DOHH2 (cell line): ENCODE measurements at regions not wholly inside any gene's neighbourhood (a gene's known extent, or its start where the extent isn't known, plus 50 kb on each side); places are given as distances from the start of the nearest gene placed in this dataset.

Experiments used
- H3F3A ChIP-seq: fragments of 200-600 bp; sonication (generic), shearing (Covaris generic); 2 replicates; pipeline ENCODE4 v1.6.0; 2016; ENCODE audit warnings: antibody characterized with exemption, mild to moderate bottlenecking; ENCODE audit not compliant: control insufficient read depth, insufficient read depth
- H3K27ac ChIP-seq: fragments of 200-600 bp; sonication (generic); 2 replicates; pipeline ENCODE4 v1.5.1; 2014; ENCODE audit warnings: low read depth, mild to moderate bottlenecking, low read length, moderate library complexity
- H3K27me3 ChIP-seq: fragments of 200-600 bp; sonication (generic); 2 replicates; pipeline ENCODE4 v1.6.1; 2014; ENCODE audit warnings: mild to moderate bottlenecking, low read length, mixed read lengths; ENCODE audit not compliant: control insufficient read depth
- H3K36me3 ChIP-seq: fragments of 200-600 bp; sonication (generic); 2 replicates; pipeline ENCODE4 v1.6.1; 2014; ENCODE audit warnings: mild to moderate bottlenecking, low read length, moderate library complexity, mixed read lengths; ENCODE audit not compliant: control insufficient read depth
- H3K4me1 ChIP-seq: fragments of 200-600 bp; sonication (generic); 2 replicates; pipeline ENCODE4 v1.6.1; 2014; ENCODE audit warnings: mild to moderate bottlenecking, low read length, mixed read lengths; ENCODE audit not compliant: control insufficient read depth
- H3K4me2 ChIP-seq: fragments of 200-600 bp; sonication (generic); 2 replicates; pipeline ENCODE4 v1.6.0; 2014; ENCODE audit warnings: mild to moderate bottlenecking, low read length, moderate library complexity
- H3K4me3 ChIP-seq: fragments of 200-600 bp; sonication (generic); 2 replicates; pipeline ENCODE4 v1.5.1; 2014; ENCODE audit warnings: mild to moderate bottlenecking, low read length, mixed read lengths
- H3K79me2 ChIP-seq: fragments of 200-600 bp; sonication (generic); 2 replicates; pipeline ENCODE4 v1.6.1; 2014; ENCODE audit warnings: mild to moderate bottlenecking, low read length, mixed read lengths; ENCODE audit not compliant: control insufficient read depth
- H3K9me2 ChIP-seq: fragments of 200-600 bp; sonication (generic); replicated peaks from 2 replicates; pipeline ENCODE4 v1.6.1; 2014; ENCODE audit warnings: mild to moderate bottlenecking, low read length, mixed read lengths; ENCODE audit not compliant: control insufficient read depth
- H3K9me3 ChIP-seq: fragments of 200-600 bp; sonication (generic); 2 replicates; pipeline ENCODE4 v1.6.1; 2014; ENCODE audit warnings: antibody characterized with exemption, low read length, mixed read lengths; ENCODE audit not compliant: control insufficient read depth, insufficient read depth
- H4K20me1 ChIP-seq: fragments of 200-600 bp; sonication (generic); 2 replicates; pipeline ENCODE4 v1.6.0; 2014; ENCODE audit warnings: low read depth, mild to moderate bottlenecking, antibody characterized with exemption, low read length, moderate library complexity; ENCODE audit not compliant: control insufficient read depth, insufficient read depth
- CTCF ChIP-seq: fragments of 200-600 bp; sonication (generic); IDR thresholded peaks from one replicate; pipeline ENCODE4 v1.5.1; 2014; ENCODE audit warnings: antibody characterized with exemption, mild to moderate bottlenecking, low read depth, low read length; ENCODE audit not compliant: poor library complexity, severe bottlenecking
- EZH2phosphoT487 ChIP-seq: fragments of 200-600 bp; sonication (generic); IDR thresholded peaks from 2 replicates; pipeline ENCODE4 v1.6.1; 2017; ENCODE audit warnings: borderline replicate concordance, mild to moderate bottlenecking, antibody characterized with exemption, low read length, moderate library complexity, mixed read lengths

GRCh38 chr4:128458816-128459215 is 171.2 kb upstream of the PGRMC2 start:
- no peaks in the 10 kb centered on the region for H3F3A ChIP-seq
- H3K9me3 ChIP-seq = no peaks in the 10 kb centered on the region
- TF ChIP-seq CTCF (no peak), EZH2phosphoT487 (no peak)
- H3K4me2 ChIP-seq = no peak overlapping the region
- H3K9me2 ChIP-seq = no peaks in the 10 kb centered on the region
- H4K20me1 ChIP-seq = no peaks in the 10 kb centered on the region
- no peaks in the 10 kb centered on the region for H3K36me3 ChIP-seq
- H3K79me2 ChIP-seq = no peaks in the 10 kb centered on the region
- H3K27ac ChIP-seq = no peak overlapping the region
- H3K4me3 ChIP-seq = no peak overlapping the region
- peaks cover 2% of the 10 kb centered on the region; the same call in 1 of the 2 replicates for H3K4me1 ChIP-seq
- H3K27me3 ChIP-seq = no peaks in the 10 kb centered on the region

DNA sequence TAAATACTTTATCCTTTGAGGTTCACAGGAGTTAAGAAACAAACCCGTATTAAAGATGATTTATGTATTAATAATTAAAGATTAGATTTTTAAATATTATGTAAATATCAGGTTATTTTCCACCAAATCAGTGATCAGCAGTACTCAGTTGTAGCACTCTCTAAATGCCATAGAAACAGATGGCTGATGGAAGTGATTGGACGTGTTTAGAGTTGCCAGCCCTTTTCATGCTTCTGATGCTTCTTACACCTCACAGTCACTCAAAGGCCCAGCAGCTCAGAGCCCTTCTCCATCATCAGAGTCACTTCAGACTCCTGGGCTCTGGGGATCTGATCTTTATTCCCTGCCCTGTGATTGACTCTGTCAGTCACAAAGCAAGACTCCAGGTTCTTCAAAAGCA is 170.1 kb upstream of the PGRMC2 start:
- Histone ChIP-seq H3K27me3 (no peaks in the 10 kb centered on the region), H3K79me2 (no peaks in the 10 kb centered on the region), H3K27ac (no peak overlapping the region), H3K4me1 (peaks cover 2% of the 10 kb centered on the region; the same call in 1 of the 2 replicates), H3K4me2 (no peak overlapping the region), H3K4me3 (no peak overlapping the region), H4K20me1 (no peaks in the 10 kb centered on the region), H3K9me3 (no peaks in the 10 kb centered on the region), H3F3A (no peaks in the 10 kb centered on the region), H3K36me3 (no peaks in the 10 kb centered on the region), H3K9me2 (no peaks in the 10 kb centered on the region)
- no peak for TF ChIP-seq EZH2phosphoT487
- no peak for TF ChIP-seq CTCF

- H3K79me2 ChIP-seq = no peaks in the 10 kb centered on the region
- TF ChIP-seq EZH2phosphoT487 (no peak), CTCF (no peak)
- no peak overlapping the region for H3K4me2 ChIP-seq
- no peak overlapping the region for H3K4me3 ChIP-seq
- H4K20me1 ChIP-seq = no peaks in the 10 kb centered on the region
- no peaks in the 10 kb centered on the region for H3K27me3 ChIP-seq
- no peaks in the 10 kb centered on the region for H3K9me3 ChIP-seq
- H3F3A ChIP-seq = no peaks in the 10 kb centered on the region
- H3K36me3 ChIP-seq = no peaks in the 10 kb centered on the region
- peaks cover 2% of the 10 kb centered on the region; the same call in 1 of the 2 replicates for H3K4me1 ChIP-seq
- no peak overlapping the region for H3K27ac ChIP-seq
- no peaks in the 10 kb centered on the region for H3K9me2 ChIP-seq
These were observed 168.6 kb upstream of the PGRMC2 start for GRCh38 chr4:128456171-128456570.

- H3K4me2 ChIP-seq = no peak overlapping the region
- no peaks in the 10 kb centered on the region for H3K9me3 ChIP-seq
- peaks cover 2% of the 10 kb centered on the region; the same call in 1 of the 2 replicates for H3K4me1 ChIP-seq
- no peaks in the 10 kb centered on the region for H3K79me2 ChIP-seq
- H3F3A ChIP-seq = no peaks in the 10 kb centered on the region
- no peaks in the 10 kb centered on the region for H3K9me2 ChIP-seq
- H4K20me1 ChIP-seq = no peaks in the 10 kb centered on the region
- H3K27ac ChIP-seq = no peak overlapping the region
- TF ChIP-seq EZH2phosphoT487 (no peak), CTCF (no peak)
- H3K27me3 ChIP-seq = no peaks in the 10 kb centered on the region
- no peak overlapping the region for H3K4me3 ChIP-seq
- H3K36me3 ChIP-seq = no peaks in the 10 kb centered on the region
These were observed 167.9 kb upstream of the PGRMC2 start for GRCh38 chr4:128455480-128455879.
